Spleen (tissue), 11 donors: ENCODE measurements at regions not wholly inside any gene's neighbourhood (a gene's known extent, or its start where the extent isn't known, plus 50 kb on each side); places are given as distances from the start of the nearest gene placed in this dataset.

ENCODE experiments used
- DNase-seq: peaks from one replicate; pipeline ENCODE4 v3.0.0-alpha.2; 2020
- H3K27ac ChIP-seq, 8 donors: fragments of 200-600 bp; sonication (generic) in 7 of 8; 1 replicate in 4 of 8; 2 replicates in 4 of 8; pipeline versions ENCODE4 v1.5.0 to v1.8.0; 2016 to 2021; ENCODE audit warnings: inconsistent platforms in 4 of 8, mild to moderate bottlenecking in 4 of 8, moderate library complexity in 1 of 8
- H3K27me3 ChIP-seq, 7 donors: fragments of 200-600 bp; sonication (generic) in 6 of 7; replicated peaks in 1 of 7; 1 replicate in 4 of 7; 2 replicates in 3 of 7; pipeline versions ENCODE4 v1.5.0 to v1.8.0; 2016 to 2021; ENCODE audit warnings: inconsistent platforms in 3 of 7, mild to moderate bottlenecking in 1 of 7
- H3K36me3 ChIP-seq, 6 donors: fragments of 200-600 bp; sonication (generic) in 5 of 6; 1 replicate in 4 of 6; 2 replicates in 2 of 6; pipeline versions ENCODE4 v1.5.0 to v1.8.0; 2016 to 2021; ENCODE audit warnings: inconsistent platforms in 2 of 6
- H3K4me1 ChIP-seq, 6 donors: fragments of 200-600 bp; sonication (generic) in 5 of 6; 1 replicate in 3 of 6; 2 replicates in 3 of 6; pipeline versions ENCODE4 v1.5.0 to v1.8.0; 2016 to 2021; ENCODE audit warnings: inconsistent platforms in 3 of 6
- H3K4me3 ChIP-seq, 8 donors: fragments of 200-600 bp; sonication (generic) in 7 of 8; 1 replicate in 4 of 8; 2 replicates in 4 of 8; pipeline versions ENCODE4 v1.5.0 to v1.8.0; 2016 to 2021; ENCODE audit warnings: inconsistent platforms in 4 of 8, mild to moderate bottlenecking in 4 of 8, moderate library complexity in 2 of 8
- H3K9me3 ChIP-seq, 8 donors: fragments of 200-600 bp; sonication (generic) in 7 of 8; 1 replicate in 4 of 8; 2 replicates in 4 of 8; pipeline versions ENCODE4 v1.5.0 to v1.8.0; 2016 to 2021; ENCODE audit warnings: inconsistent platforms in 4 of 8
- CTCF ChIP-seq, 11 experiments: fragments of 200-600 bp in 7 of 11; fragments of 450-650 bp in 4 of 11; sonication (generic) in 4 of 11; IDR thresholded peaks in 8 of 11; conservative IDR thresholded peaks in 3 of 11; 1 replicate in 7 of 11; 2 replicates in 4 of 11; pipeline versions ENCODE4 v1.4.0 to v1.8.0; 2016 to 2021; ENCODE audit warnings: antibody characterized with exemption in 11 of 11, inconsistent platforms in 4 of 11, mild to moderate bottlenecking in 1 of 11
- POLR2A ChIP-seq, 3 donors: fragments of 450-650 bp; IDR thresholded peaks; one replicate each; pipeline ENCODE4 v1.5.1; 2017; ENCODE audit warnings: antibody characterized with exemption in 3 of 3, mild to moderate bottlenecking in 1 of 3
- POLR2AphosphoS5 ChIP-seq, 3 donors: sonication (generic); formaldehyde crosslinking; IDR thresholded peaks; one replicate each; pipeline ENCODE4 v1.5.1; 2017; ENCODE audit warnings: antibody characterized with exemption in 3 of 3
- WGBS, 5 donors: extraction: QIAGEN DNeasy Blood & Tissue Kit in 3 of 5; methylation state at CpG; one replicate each; pipeline versions ENCODE4 v1.1.5 to v1.1.7; 2013 to 2018; 5-methylcytosine and 5-hydroxymethylcytosine counted together
- intact Hi-C: fragments of 100-400 bp; cut with DNase I; formaldehyde crosslinking; loops from one replicate; pipeline ENCODE4 v1.15.0; 2023; ENCODE audit warnings: low total_unique reads
- donor health status: healthy with polysubstance abuse.
- donor health status: DM: no; HTN: no; CAD: no; lungs with moderate emphysema.
- donor health status: DM: no; HTN: no; CAD: no.
- donor health status: Bipolar disorder and iron deficiency.
- donor health status: healthy.
- donor health status: DM: no; HTN: no; CAD: no.
- donor health status: DM: yes; HTN: yes; CAD: no.

GRCh38 chr12:114974333-114974732 is 290.4 kb upstream of the TBX3 start:
- no peak for DNase-seq
- TF ChIP-seq CTCF (IDR thresholded peaks at IDR 0.05 in 8 of 11, conservative IDR thresholded peaks at IDR 0.05 in 3 of 11) (no peak), POLR2A (IDR thresholded peaks at IDR 0.05) (no peak), POLR2AphosphoS5 (IDR thresholded peaks at IDR 0.05) (no peak)
- intact Hi-C loops, result no loop called here
- H3K4me1 ChIP-seq, result no peaks in the 10 kb centered on the region
- no peaks in the 10 kb centered on the region for H3K27me3 ChIP-seq
- no peaks in the 10 kb centered on the region for H3K36me3 ChIP-seq
- WGBS, 5 donors, result 70 to 88% (median 78%) methylated on average over 2 of the region's 2 CpGs
- H3K27ac ChIP-seq, result no peak overlapping the region
- peaks cover 0 to 10% (median 0%) of the 10 kb centered on the region in 8 donors for H3K9me3 ChIP-seq
- no peak overlapping the region for H3K4me3 ChIP-seq

DNA sequence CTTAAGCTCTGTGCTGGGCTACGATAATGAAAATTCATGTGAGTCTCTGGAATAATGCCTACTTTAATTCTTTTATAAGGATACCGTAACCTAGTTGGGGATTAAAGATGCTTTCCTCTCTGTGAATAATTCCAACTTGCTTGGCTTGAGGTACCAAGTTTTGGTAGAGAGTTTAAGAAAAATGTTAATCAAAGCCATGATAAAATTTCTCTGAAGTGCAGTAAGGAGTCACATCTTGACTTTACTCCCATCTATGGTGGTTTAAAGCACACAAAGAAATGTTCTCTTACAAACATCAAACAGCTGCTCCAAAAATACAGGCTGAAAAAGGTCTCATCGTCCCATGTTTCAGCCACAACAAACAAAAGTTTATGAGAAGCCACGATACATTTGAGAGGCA is 284.8 kb upstream of the TBX3 start:
- DNase-seq, result no peak
- H3K4me3 ChIP-seq, result no peak overlapping the region
- no peaks in the 10 kb centered on the region for H3K36me3 ChIP-seq
- WGBS, 5 donors, result 84 to 89% (median 86%) methylated on average over 4 of the region's 4 CpGs
- no peaks in the 10 kb centered on the region for H3K4me1 ChIP-seq
- H3K27ac ChIP-seq, result no peak overlapping the region
- intact Hi-C loops, result no loop called here
- no peaks in the 10 kb centered on the region for H3K27me3 ChIP-seq
- peaks cover 0 to 2% (median 0%) of the 10 kb centered on the region in 8 donors for H3K9me3 ChIP-seq
- no peak for TF ChIP-seq CTCF (IDR thresholded peaks at IDR 0.05 in 8 of 11, conservative IDR thresholded peaks at IDR 0.05 in 3 of 11)
- no peak for TF ChIP-seq POLR2A (IDR thresholded peaks at IDR 0.05)
- no peak for TF ChIP-seq POLR2AphosphoS5 (IDR thresholded peaks at IDR 0.05)

GRCh38 chr12:114967151-114967550 is 283.2 kb upstream of the TBX3 start:
- Histone ChIP-seq H3K4me1 (no peaks in the 10 kb centered on the region), H3K36me3 (no peaks in the 10 kb centered on the region), H3K4me3 (no peak overlapping the region), H3K9me3 (peaks cover 0 to 7% (median 0%) of the 10 kb centered on the region in 8 donors), H3K27me3 (no peaks in the 10 kb centered on the region), H3K27ac (no peak overlapping the region)
- WGBS, 5 donors, result 75 to 92% (median 82%) methylated on average over 5 of the region's 5 CpGs
- intact Hi-C loops, result no loop called here
- no peak for DNase-seq
- TF ChIP-seq POLR2A (IDR thresholded peaks at IDR 0.05) (no peak), POLR2AphosphoS5 (IDR thresholded peaks at IDR 0.05) (no peak), CTCF (IDR thresholded peaks at IDR 0.05 in 8 of 11, conservative IDR thresholded peaks at IDR 0.05 in 3 of 11) (no peak)

- TF ChIP-seq POLR2AphosphoS5 (IDR thresholded peaks at IDR 0.05), result no peak
- no peak for TF ChIP-seq POLR2A (IDR thresholded peaks at IDR 0.05)
- TF ChIP-seq CTCF (IDR thresholded peaks at IDR 0.05 in 8 of 11, conservative IDR thresholded peaks at IDR 0.05 in 3 of 11), result no peak
- intact Hi-C loops, result no loop called here
- H3K9me3 ChIP-seq, result peaks cover 0 to 7% (median 0%) of the 10 kb centered on the region in 8 donors
- no peaks in the 10 kb centered on the region for H3K27me3 ChIP-seq
- H3K4me1 ChIP-seq, result no peaks in the 10 kb centered on the region
- 84 to 96% (median 90%) methylated on average over 2 of the region's 2 CpGs for WGBS, 5 donors
- DNase-seq, result no peak
- H3K4me3 ChIP-seq, result no peak overlapping the region
- no peaks in the 10 kb centered on the region for H3K36me3 ChIP-seq
- no peak overlapping the region for H3K27ac ChIP-seq
Observed at GRCh38 chr12:114964841-114965240, 280.9 kb upstream of the TBX3 start.
